ENCODE measurements at regions not wholly inside any gene's neighbourhood (a gene's known extent, or its start where the extent isn't known, plus 50 kb on each side); places are given as distances from the start of the nearest gene placed in this dataset.

DNA sequence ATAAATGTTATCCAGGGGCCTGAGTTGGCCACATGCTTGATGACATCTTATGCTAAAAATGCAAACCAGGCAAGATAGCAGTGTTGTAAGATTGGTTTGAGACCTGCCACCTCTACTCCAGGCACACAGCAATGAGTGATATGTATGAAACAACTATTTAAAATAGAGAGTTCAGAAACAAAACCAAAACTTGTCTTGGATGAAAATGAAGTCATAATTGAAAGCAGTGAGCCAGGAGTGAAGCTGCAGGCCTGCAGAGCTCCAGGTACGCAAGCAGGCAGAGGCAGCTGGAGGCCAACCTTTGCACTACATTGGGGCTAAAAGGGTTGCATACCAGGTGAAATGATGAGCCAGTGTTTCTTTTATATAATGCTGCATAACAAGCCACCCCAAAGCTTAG is 89.2 kb upstream of the SPATS2L start:
- no peak overlapping the region for H3K27ac Mint-ChIP-seq
- H3K27me3 Mint-ChIP-seq (ENCODE audit: low read depth) = no peaks in the 10 kb centered on the region
- peaks cover 69% of the 10 kb centered on the region for H3K4me1 Mint-ChIP-seq
- no peak for TF ChIP-seq CTCF (IDR thresholded peaks at IDR 0.05; ENCODE audit: unreplicated experiment in 3 of 3)
- H3K36me3 Mint-ChIP-seq (ENCODE audit: low read depth) = no peaks in the 10 kb centered on the region
- H3K4me3 Mint-ChIP-seq = no peak overlapping the region
- H3K9me3 Mint-ChIP-seq = no peaks in the 10 kb centered on the region

DNA sequence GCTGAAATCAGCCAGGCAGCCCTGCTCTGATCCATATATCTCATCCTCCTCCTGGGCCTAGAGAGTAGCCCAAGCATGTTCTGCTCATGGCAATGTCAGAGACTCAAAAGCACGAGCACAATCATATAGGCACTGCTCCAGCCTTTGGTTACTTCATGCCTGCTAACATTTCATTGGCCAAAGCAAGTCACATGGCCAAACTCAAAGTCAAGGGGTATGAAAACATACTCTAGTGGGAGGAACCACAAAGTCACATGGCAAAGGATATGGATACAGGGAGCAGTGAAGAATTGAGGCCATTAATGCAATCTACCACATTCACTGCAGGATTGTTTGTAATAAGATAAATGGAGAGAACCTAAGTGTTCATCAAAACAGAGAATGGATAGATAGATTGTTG is 87.8 kb upstream of the SPATS2L start:
- no peaks in the 10 kb centered on the region for H3K9me3 Mint-ChIP-seq
- no peak for TF ChIP-seq CTCF (IDR thresholded peaks at IDR 0.05; ENCODE audit: unreplicated experiment in 3 of 3)
- H3K4me3 Mint-ChIP-seq = no peak overlapping the region
- no peaks in the 10 kb centered on the region for H3K36me3 Mint-ChIP-seq (ENCODE audit: low read depth)
- peak overlapping the region in 2 of 3 experiments; percentile 24 to 86 for H3K27ac Mint-ChIP-seq
- no peaks in the 10 kb centered on the region for H3K27me3 Mint-ChIP-seq (ENCODE audit: low read depth)
- peaks cover 64% of the 10 kb centered on the region for H3K4me1 Mint-ChIP-seq

- Mint-ChIP-seq H3K27ac (peak overlapping the region; percentile 39 to 86 (median 46)), H3K9me3 (no peaks in the 10 kb centered on the region), H3K27me3 (ENCODE audit: low read depth) (no peaks in the 10 kb centered on the region), H3K36me3 (ENCODE audit: low read depth) (no peaks in the 10 kb centered on the region), H3K4me1 (peaks cover 60% of the 10 kb centered on the region), H3K4me3 (no peak overlapping the region)
- TF ChIP-seq CTCF (IDR thresholded peaks at IDR 0.05; ENCODE audit: unreplicated experiment in 3 of 3) = no peak
These were observed 87.0 kb upstream of the SPATS2L start for GRCh38 chr2:200219309-200220113.

DNA sequence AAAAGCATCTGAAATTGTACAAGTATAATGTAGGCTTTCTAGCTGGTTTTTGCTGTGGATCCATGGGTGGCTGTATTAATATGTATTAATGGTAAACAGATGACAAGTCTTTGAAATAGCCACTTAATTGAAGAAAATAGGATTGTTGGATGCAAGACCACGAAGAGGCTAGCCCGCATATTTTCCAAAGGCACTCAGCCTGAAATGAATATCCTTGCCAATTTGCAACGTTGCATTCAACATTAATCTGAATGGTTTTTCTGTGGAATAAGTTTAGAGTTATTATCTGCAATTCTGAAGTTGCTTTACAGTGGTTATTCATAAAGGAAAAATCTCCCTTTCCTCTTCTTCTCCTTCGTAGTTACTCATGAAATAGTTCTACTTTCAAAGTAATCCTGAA is 86.2 kb upstream of the SPATS2L start:
- no peaks in the 10 kb centered on the region for H3K36me3 Mint-ChIP-seq (ENCODE audit: low read depth)
- H3K9me3 Mint-ChIP-seq = no peaks in the 10 kb centered on the region
- H3K4me3 Mint-ChIP-seq = no peak overlapping the region
- TF ChIP-seq CTCF (IDR thresholded peaks at IDR 0.05; ENCODE audit: unreplicated experiment in 3 of 3) = no peak
- H3K27ac Mint-ChIP-seq = peak overlapping the region; percentile 86 to 93 (median 91)
- no peaks in the 10 kb centered on the region for H3K27me3 Mint-ChIP-seq (ENCODE audit: low read depth)
- H3K4me1 Mint-ChIP-seq = peaks cover 55% of the 10 kb centered on the region

- H3K4me3 Mint-ChIP-seq = peak overlapping the region in 2 of 3 experiments; percentile 20 to 45
- H3K4me1 Mint-ChIP-seq = peaks cover 57% of the 10 kb centered on the region
- peak overlapping the region; percentile 86 to 93 (median 91) for H3K27ac Mint-ChIP-seq
- no peak for TF ChIP-seq CTCF (IDR thresholded peaks at IDR 0.05; ENCODE audit: unreplicated experiment in 3 of 3)
- H3K27me3 Mint-ChIP-seq (ENCODE audit: low read depth) = no peaks in the 10 kb centered on the region
- H3K9me3 Mint-ChIP-seq = no peaks in the 10 kb centered on the region
- H3K36me3 Mint-ChIP-seq (ENCODE audit: low read depth) = no peaks in the 10 kb centered on the region
These were observed 85.2 kb upstream of the SPATS2L start for GRCh38 chr2:200221055-200221955.

All from nephron (organoid).